Activated T-cell treated with anti-CD3 and anti-CD28 coated beads, Interleukin-2, amount 50 U/mL, for 72 hours (primary cell): ENCODE measurements at regions not wholly inside any gene's neighbourhood (a gene's known extent, or its start where the extent isn't known, plus 50 kb on each side); places are given as distances from the start of the nearest gene placed in this dataset.
A peak's percentile ranks its signal among the peaks of the same experiment; 100 is the strongest.

Experiments used
- ATAC-seq, 2 donors: fragments of 150-1000 bp; cut with Tn5 transposase; replicated peaks in 1 of 2; 2 replicates each; pipeline ENCODE4 v1.10.0; 2021; ENCODE audit warnings: moderate library complexity in 2 of 2, mild to moderate bottlenecking in 1 of 2
- DNase-seq, 2 donors: peaks; one replicate each; pipeline ENCODE4 v3.0.0; 2021 to 2022; ENCODE audit warnings: mixed read lengths in 1 of 2
- H3K27ac Mint-ChIP-seq: one replicate; pipeline ENCODE4 v1.8.0; 2022; ENCODE audit warnings: mild to moderate bottlenecking, moderate library complexity, mixed read lengths
- H3K27me3 Mint-ChIP-seq: one replicate; pipeline ENCODE4 v1.8.0; 2022; ENCODE audit warnings: low read depth, mixed read lengths
- H3K36me3 Mint-ChIP-seq, 2 donors: one replicate each; pipeline ENCODE4 v1.8.0; 2022; ENCODE audit warnings: mixed read lengths in 2 of 2, mild to moderate bottlenecking in 1 of 2; ENCODE audit not compliant: insufficient read depth in 2 of 2
- H3K4me1 Mint-ChIP-seq: one replicate; pipeline ENCODE4 v1.8.0; 2022; ENCODE audit warnings: low read depth, mixed read lengths
- H3K4me3 Mint-ChIP-seq, 2 donors: one replicate each; pipeline ENCODE4 v1.8.0; 2022; ENCODE audit warnings: mild to moderate bottlenecking in 2 of 2, mixed read lengths in 2 of 2, moderate library complexity in 2 of 2
- H3K9me3 Mint-ChIP-seq, 2 donors: one replicate each; pipeline ENCODE4 v1.8.0; 2022; ENCODE audit warnings: mixed read lengths in 2 of 2

DNA sequence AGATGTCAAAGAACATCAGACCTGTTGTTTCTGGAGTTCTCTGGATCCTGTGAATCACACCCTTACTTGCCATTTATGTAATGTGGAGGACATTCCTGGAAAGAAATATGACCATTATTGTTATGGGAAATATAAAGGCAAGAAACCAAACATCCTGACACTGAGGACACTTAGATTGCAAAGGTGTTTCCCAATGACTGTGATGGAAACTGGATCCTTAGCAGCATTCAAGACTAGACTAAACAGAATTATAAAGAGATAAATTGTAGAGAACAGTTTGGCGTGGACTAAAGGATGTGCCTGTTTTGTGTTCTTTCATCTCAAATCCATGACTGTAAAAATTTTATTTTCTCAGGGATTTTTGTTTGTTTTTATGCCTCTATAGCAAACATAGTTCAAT is 347.7 kb upstream of the SLC14A2 start:
- Mint-ChIP-seq H3K4me1 (no peaks in the 10 kb centered on the region), H3K36me3 (no peaks in the 10 kb centered on the region), H3K27ac (no peak overlapping the region), H3K9me3 (no peaks in the 10 kb centered on the region), H3K27me3 (no peaks in the 10 kb centered on the region), H3K4me3 (no peak overlapping the region)
- DNase-seq (no peak), ATAC-seq (no peak)

DNA sequence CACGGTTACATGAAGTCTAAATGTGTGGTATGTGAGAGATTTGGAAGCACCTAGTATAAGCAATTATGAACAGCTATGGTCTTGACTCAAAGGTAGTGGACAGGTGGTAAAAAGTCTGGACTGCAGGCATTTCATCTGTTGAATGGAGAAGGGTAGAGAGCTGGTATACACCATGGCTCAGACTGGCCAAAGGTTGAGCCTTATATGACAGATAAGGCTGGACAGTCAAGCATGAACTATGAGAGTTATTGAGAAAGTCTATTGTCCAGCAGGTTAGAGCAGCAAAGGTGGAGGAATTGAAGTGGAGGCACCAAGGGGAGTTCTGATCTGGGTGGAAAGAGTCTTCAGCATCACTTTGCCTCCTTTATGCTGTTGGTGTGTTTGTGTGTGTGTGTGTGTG is 346.7 kb upstream of the SLC14A2 start:
- H3K9me3 Mint-ChIP-seq, result no peaks in the 10 kb centered on the region
- DNase-seq (no peak), ATAC-seq (no peak)
- H3K36me3 Mint-ChIP-seq, result no peaks in the 10 kb centered on the region
- no peak overlapping the region for H3K27ac Mint-ChIP-seq
- H3K4me3 Mint-ChIP-seq, result no peak overlapping the region
- no peaks in the 10 kb centered on the region for H3K4me1 Mint-ChIP-seq
- H3K27me3 Mint-ChIP-seq, result no peaks in the 10 kb centered on the region

DNA sequence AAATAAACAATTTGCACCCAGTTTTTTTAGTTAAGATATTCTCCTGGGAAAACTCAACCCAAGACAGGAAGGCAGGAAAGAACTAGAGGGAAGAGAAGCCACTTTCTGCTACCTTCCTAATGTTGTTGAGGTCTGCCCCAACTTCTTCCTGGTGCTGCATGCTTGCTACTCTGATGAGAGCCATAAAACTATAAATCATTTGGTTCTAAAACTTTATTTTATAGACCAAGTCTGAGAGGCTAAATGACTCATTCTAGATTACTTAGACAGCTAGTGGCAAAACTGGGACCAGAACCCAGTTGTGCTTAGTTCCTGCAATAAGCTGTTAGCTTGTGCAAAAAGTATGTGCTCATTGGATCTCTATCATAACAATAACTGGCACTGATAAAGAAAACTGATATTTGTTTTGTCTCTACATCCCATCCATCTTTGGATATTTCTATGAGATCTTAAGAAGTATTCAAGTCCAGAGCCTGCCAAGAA is 344.9 kb upstream of the SLC14A2 start:
- no peak overlapping the region for H3K4me3 Mint-ChIP-seq
- H3K27me3 Mint-ChIP-seq, result no peaks in the 10 kb centered on the region
- ATAC-seq (no peak), DNase-seq (no peak)
- H3K9me3 Mint-ChIP-seq, result peaks cover 0 to 2% of the 10 kb centered on the region in 2 donors
- H3K36me3 Mint-ChIP-seq, result no peaks in the 10 kb centered on the region
- no peaks in the 10 kb centered on the region for H3K4me1 Mint-ChIP-seq
- H3K27ac Mint-ChIP-seq, result no peak overlapping the region

DNA sequence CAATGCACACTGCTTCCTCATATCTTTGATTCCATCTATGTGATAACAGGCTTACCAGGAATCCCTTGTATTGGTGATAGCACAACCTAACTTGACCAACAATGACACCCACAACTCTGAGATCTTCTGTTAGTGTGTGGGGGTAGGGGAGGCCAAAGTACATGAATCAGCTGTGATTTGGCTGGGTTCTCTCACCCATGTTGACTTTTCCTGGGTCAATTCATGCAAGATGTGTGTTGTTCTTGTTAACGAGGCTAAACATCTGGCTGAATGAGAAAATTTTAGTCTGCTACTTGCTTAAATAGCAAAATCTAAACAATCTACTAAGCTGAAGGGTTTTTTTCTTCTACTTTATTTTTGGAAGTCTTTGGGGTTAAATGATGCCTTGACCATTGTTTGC is 341.2 kb upstream of the SLC14A2 start:
- H3K27ac Mint-ChIP-seq, result no peak overlapping the region
- no peak overlapping the region for H3K4me3 Mint-ChIP-seq
- no peaks in the 10 kb centered on the region for H3K27me3 Mint-ChIP-seq
- peaks cover 0 to 2% of the 10 kb centered on the region in 2 donors for H3K36me3 Mint-ChIP-seq
- peaks cover 0 to 2% of the 10 kb centered on the region in 2 donors for H3K9me3 Mint-ChIP-seq
- DNase-seq, result no peak
- no peaks in the 10 kb centered on the region for H3K4me1 Mint-ChIP-seq
- no peak for ATAC-seq

DNA sequence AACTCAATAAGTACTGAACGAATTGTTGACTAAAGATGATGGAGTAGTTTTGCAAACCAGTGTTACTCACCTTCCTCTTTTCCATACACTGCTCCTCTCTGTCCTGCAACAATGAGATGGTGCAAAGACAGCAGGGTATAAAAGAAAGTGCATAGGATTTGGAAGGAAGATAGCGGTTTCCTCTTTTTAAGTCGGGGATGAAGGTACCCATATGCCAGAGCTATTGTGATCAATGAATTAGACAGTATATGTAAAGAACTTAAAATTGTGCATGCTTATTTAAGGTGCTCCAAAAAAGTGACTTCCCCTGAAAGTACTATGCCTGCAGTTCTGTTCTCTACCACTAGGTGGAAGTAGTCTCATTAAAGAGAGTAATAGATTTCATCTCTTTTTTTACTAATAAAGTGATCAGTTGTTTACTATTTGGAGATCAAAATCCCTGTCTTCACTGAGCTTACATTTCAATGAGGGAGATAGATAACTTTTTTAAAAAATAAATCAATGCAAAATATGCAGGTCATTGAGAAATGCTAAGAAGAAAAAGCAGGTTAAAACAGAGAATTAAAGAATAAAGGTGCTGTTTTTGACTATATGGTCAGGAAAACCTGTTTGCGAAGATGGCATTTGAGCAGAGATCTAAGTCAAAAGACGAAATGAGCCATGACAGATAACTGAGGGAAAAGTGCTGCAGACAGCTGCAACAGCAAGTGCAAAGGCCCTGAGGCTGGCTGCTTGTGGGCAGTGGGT is 339.7 kb upstream of the SLC14A2 start:
- Mint-ChIP-seq H3K9me3 (peaks cover 0 to 2% of the 10 kb centered on the region in 2 donors), H3K4me1 (no peaks in the 10 kb centered on the region), H3K4me3 (no peak overlapping the region), H3K36me3 (peaks cover 0 to 2% of the 10 kb centered on the region in 2 donors), H3K27ac (peak overlapping the region; percentile 78), H3K27me3 (no peaks in the 10 kb centered on the region)
- ATAC-seq (no peak), DNase-seq (peak in 1 of 2 donors; percentile 14)

DNA sequence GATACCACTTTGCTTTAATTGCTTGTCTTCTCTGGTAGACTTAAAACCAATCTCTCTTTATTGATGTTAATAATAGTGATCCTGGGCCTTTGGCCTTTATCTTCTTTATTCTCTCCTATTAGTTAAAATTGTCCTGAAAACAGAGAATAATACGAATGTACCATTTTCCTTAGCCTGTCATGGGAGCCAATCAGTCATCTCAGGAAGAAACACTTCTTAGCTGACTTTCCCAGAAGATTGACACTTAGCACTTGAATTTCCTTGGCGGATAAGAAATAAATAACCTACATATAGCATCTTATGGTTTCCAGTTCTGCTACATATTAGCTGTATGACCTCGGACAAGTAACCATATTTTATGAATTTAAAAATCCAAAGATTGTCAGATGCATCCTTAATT is 338.4 kb upstream of the SLC14A2 start:
- DNase-seq, result no peak
- Mint-ChIP-seq H3K9me3 (peaks cover 0 to 2% of the 10 kb centered on the region in 2 donors), H3K27me3 (peaks cover 5% of the 10 kb centered on the region), H3K27ac (no peak overlapping the region), H3K36me3 (peaks cover 0 to 2% of the 10 kb centered on the region in 2 donors), H3K4me1 (no peaks in the 10 kb centered on the region), H3K4me3 (no peak overlapping the region)
- ATAC-seq, result no peak

DNA sequence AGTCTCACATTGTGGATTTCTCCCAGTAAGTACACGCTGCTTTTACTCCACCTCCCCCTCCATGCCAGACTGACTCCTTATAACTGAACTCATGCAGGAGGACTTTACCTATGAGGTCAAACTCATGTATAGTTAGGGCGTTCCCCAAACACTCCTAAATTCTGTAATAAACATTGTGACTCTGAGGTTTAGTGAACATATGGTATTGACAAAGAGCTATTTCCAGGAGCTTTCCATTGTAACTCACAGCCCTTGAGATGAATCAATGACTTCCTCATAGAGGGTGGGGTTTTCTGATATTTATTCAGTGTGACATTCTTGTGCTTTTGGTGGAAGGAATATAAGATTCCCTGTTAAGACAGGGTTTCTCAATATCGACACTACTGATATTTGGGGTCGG is 337.4 kb upstream of the SLC14A2 start:
- peaks cover 0 to 2% of the 10 kb centered on the region in 2 donors for H3K9me3 Mint-ChIP-seq
- H3K36me3 Mint-ChIP-seq, result peaks cover 0 to 2% of the 10 kb centered on the region in 2 donors
- no peak for ATAC-seq
- H3K4me1 Mint-ChIP-seq, result no peaks in the 10 kb centered on the region
- no peak overlapping the region for H3K4me3 Mint-ChIP-seq
- H3K27ac Mint-ChIP-seq, result no peak overlapping the region
- peaks cover 5% of the 10 kb centered on the region for H3K27me3 Mint-ChIP-seq
- DNase-seq, result no peak

DNA sequence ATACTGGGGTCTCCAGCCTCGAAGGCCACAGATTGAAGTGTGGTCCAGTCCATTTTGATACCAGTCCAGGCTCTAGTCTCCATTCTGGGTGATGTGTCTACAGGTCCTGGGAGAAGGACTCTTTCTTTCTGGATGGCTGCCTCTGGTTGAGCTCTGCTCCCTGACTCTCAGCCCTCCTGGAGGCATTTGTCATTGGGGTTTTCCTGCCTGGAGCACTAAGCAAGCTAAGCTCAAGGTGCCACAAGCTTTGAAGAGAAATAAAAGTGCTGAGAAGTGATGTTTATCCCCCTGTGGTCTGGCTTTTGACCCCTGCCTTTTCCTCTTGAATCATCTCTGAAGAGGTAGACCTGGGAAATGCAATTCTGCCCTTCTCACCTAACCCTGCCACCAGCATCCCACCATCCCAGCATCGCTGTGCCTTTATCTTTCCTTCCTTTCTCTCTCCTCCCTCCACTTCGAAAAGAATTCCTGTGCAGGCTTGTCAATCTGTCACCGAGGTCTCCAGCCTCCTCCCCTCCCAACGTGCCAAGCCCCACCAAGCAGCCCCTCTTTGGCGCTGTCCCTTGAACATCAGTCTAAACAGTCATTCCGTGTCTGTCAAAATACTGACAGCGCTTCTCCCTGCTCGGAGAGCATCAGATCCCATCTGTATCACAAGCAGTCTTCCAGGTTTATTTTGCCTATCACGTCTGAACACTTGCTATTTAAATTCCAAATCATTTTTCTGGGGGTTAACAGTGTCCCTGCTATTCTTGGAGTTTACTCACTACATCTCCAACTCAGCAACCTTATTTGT is 334.6 kb upstream of the SLC14A2 start:
- ATAC-seq, result no peak
- peaks cover 5% of the 10 kb centered on the region for H3K27me3 Mint-ChIP-seq
- H3K4me1 Mint-ChIP-seq, result no peaks in the 10 kb centered on the region
- DNase-seq, result no peak
- H3K27ac Mint-ChIP-seq, result no peak overlapping the region
- H3K4me3 Mint-ChIP-seq, result no peak overlapping the region
- no peaks in the 10 kb centered on the region for H3K36me3 Mint-ChIP-seq
- no peaks in the 10 kb centered on the region for H3K9me3 Mint-ChIP-seq

DNA sequence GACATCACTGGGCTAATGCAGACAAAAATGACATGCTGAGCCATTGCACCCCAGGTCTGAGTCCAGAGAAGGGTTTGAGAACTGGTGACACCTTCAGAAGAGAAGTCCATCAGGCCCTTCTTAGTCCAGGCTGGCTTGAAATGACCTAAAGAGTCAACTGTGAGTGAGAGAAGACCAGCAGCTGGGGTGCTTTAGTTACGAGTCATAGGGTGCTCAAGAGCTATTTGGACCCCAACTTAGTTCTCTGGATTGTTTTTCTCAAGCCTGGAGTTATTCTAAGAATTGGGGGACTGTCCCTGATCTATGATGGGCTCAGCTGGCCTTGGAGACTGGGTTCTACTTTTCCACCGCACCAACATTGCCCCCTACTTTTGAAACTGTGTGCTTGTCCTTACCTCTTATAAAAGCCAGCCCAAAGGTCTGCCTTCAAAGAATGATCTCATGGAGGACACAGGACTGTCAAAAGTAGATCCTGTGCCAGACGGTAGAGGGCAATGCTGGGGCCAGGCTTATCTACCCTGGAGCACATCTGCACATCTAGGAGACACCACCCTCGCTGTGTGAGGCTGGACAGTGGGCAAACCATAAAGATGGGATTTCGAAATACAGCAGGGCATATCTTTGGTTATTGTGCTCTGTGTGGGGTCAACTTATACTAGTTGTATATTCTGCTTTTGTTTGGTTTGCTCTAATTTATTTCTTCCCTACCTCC is 333.0 kb upstream of the SLC14A2 start:
- H3K36me3 Mint-ChIP-seq, result no peaks in the 10 kb centered on the region
- no peak for DNase-seq
- no peak overlapping the region for H3K27ac Mint-ChIP-seq

DNA sequence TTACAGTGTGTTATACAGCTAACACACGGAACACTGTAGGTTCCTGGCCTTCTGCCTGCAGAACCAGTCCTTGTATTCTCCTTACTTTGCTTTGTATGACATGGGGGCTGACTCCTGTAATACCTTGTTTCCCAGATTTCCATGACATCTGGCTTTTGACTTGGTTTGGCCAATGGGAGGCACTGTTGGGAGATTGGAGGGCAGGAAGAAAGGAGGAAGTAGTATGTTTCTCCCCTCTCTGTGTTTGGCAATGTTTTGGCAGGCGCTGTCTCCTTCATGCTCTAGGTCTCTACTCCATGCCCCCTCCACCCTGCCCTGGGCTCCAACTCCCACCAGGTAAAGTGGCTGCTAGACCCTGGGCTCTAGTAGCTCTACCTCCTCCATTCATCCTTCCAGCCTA is 331.1 kb upstream of the SLC14A2 start:
- Mint-ChIP-seq H3K4me1 (no peaks in the 10 kb centered on the region), H3K9me3 (no peaks in the 10 kb centered on the region), H3K27me3 (peaks cover 5% of the 10 kb centered on the region), H3K36me3 (no peaks in the 10 kb centered on the region), H3K4me3 (no peak overlapping the region), H3K27ac (no peak overlapping the region)
- DNase-seq (no peak), ATAC-seq (no peak)

More for the DNA sequence above, 333.0 kb upstream of the SLC14A2 start:
- Mint-ChIP-seq H3K9me3 (no peaks in the 10 kb centered on the region), H3K27me3 (peaks cover 5% of the 10 kb centered on the region), H3K4me1 (no peaks in the 10 kb centered on the region), H3K4me3 (no peak overlapping the region)
- no peak for ATAC-seq

DNA sequence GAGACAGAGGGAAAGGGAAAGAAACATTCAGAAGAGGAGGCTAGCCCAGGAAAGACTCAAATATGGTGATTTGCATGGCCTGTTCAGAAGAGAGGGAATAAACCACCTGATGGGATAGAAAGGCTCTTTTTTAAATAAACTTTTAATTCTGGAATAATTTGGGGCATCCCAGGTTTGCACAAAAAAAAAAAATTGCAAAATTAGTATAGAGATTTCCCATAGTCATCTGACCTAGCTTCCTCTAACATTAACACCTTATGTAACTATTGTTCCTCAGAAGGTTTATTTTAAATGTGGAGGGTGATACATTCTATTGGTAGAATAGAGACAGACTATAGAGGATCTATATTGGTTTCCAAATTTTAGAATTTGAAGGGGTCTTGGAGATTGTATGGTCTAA is 330.4 kb upstream of the SLC14A2 start:
- peaks cover 5% of the 10 kb centered on the region for H3K27me3 Mint-ChIP-seq
- no peak for ATAC-seq
- DNase-seq, result no peak
- no peak overlapping the region for H3K27ac Mint-ChIP-seq
- H3K4me1 Mint-ChIP-seq, result no peaks in the 10 kb centered on the region
- no peaks in the 10 kb centered on the region for H3K9me3 Mint-ChIP-seq
- H3K4me3 Mint-ChIP-seq, result no peak overlapping the region
- no peaks in the 10 kb centered on the region for H3K36me3 Mint-ChIP-seq

DNA sequence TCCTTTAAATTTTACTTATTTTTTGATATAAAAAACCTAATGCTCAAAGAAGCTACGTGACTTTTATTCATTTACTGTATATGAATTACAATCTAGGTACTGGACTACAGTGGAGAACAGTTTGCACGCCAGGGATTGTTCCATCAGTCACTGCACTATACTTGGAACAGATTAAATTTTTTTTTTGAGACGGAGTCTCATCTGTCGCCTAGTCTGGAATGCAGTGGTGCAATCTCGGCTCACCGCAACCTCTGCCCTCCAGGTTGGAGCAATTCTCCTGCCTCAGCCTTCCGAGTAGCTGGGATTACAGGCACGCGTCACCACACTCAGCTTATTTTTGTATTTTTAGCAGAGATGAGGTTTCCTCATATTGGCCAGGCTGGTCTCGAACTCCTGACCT is 330.0 kb upstream of the SLC14A2 start:
- H3K27me3 Mint-ChIP-seq, result peaks cover 5% of the 10 kb centered on the region
- ATAC-seq, result no peak
- H3K9me3 Mint-ChIP-seq, result no peaks in the 10 kb centered on the region
- H3K36me3 Mint-ChIP-seq, result no peaks in the 10 kb centered on the region
- H3K4me3 Mint-ChIP-seq, result no peak overlapping the region
- no peaks in the 10 kb centered on the region for H3K4me1 Mint-ChIP-seq
- no peak overlapping the region for H3K27ac Mint-ChIP-seq
- no peak for DNase-seq

DNA sequence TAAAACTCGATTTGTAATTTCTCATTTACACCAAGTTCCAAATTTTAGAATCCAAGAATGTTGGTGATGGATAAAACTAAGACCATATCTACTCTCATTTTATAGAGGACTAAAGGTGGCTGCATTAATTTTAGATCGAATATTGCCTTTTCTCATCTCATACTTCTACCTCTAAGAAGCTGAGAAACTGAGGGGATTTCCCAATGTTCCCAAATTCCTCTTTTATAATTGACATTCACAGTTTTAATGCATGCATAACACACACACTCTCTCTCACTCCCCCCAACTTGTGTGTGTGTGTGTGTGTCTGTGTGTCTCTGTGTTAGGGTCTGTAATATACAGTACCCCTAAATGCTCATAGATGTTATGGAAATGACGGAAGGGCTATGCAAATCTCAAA is 328.8 kb upstream of the SLC14A2 start:
- DNase-seq (no peak), ATAC-seq (no peak)
- H3K4me3 Mint-ChIP-seq, result no peak overlapping the region
- no peaks in the 10 kb centered on the region for H3K36me3 Mint-ChIP-seq
- H3K27ac Mint-ChIP-seq, result no peak overlapping the region
- no peaks in the 10 kb centered on the region for H3K9me3 Mint-ChIP-seq
- H3K4me1 Mint-ChIP-seq, result no peaks in the 10 kb centered on the region
- no peaks in the 10 kb centered on the region for H3K27me3 Mint-ChIP-seq
